Activated CD4-positive, alpha-beta T cell treated with anti-CD3 and anti-CD28 coated beads for 36 hours (primary cell): ENCODE measurements at regions not wholly inside any gene's neighbourhood (a gene's known extent, or its start where the extent isn't known, plus 50 kb on each side); places are given as distances from the start of the nearest gene placed in this dataset.

Source experiments
- ATAC-seq: fragments of 200-7000 bp; cut with Tn5 transposase; one replicate; pipeline ENCODE4 v1.10.0; 2021; ENCODE audit warnings: mild to moderate bottlenecking, moderate library complexity
- CTCF ChIA-PET: fragments of 350-600 bp; sonication (Branson Sonifier 250); formaldehyde crosslinking; loops from one replicate; lab custom pipeline; 2021; ENCODE audit warnings: antibody characterized with exemption; lab: Charles Lee
- POLR2A ChIA-PET: fragments of 350-600 bp; sonication (Branson Sonifier 250); formaldehyde crosslinking; loops from one replicate; lab custom pipeline; 2021; ENCODE audit warnings: antibody characterized with exemption, inconsistent platforms; lab: Charles Lee
- DNase-seq: peaks from one replicate; pipeline ENCODE4 v3.0.0-alpha.2; 2020
- H3K27ac Mint-ChIP-seq: one replicate; pipeline ENCODE4 v1.8.0; 2021; ENCODE audit warnings: mixed read lengths
- H3K27me3 Mint-ChIP-seq: one replicate; pipeline ENCODE4 v1.8.0; 2021; ENCODE audit warnings: mixed read lengths
- H3K36me3 Mint-ChIP-seq: one replicate; pipeline ENCODE4 v1.8.0; 2021; ENCODE audit warnings: low read depth, mixed read lengths
- H3K4me1 Mint-ChIP-seq: one replicate; pipeline ENCODE4 v1.8.0; 2021; ENCODE audit warnings: mixed read lengths
- H3K4me3 Mint-ChIP-seq: one replicate; pipeline ENCODE4 v1.8.0; 2021; ENCODE audit warnings: mild to moderate bottlenecking, moderate library complexity, mixed read lengths
- H3K9me3 Mint-ChIP-seq: one replicate; pipeline ENCODE4 v1.8.0; 2021; ENCODE audit warnings: low read depth, mixed read lengths
- intact Hi-C, 2 experiments: fragments of 100-400 bp; cut with DNase I in 1 of 2; cut with micrococcal nuclease in 1 of 2; formaldehyde crosslinking; loops; one replicate each; pipeline versions ENCODE4 v1.14.2 to v1.15.1; 2022 to 2024; cut with DNase I, micrococcal nuclease

DNA sequence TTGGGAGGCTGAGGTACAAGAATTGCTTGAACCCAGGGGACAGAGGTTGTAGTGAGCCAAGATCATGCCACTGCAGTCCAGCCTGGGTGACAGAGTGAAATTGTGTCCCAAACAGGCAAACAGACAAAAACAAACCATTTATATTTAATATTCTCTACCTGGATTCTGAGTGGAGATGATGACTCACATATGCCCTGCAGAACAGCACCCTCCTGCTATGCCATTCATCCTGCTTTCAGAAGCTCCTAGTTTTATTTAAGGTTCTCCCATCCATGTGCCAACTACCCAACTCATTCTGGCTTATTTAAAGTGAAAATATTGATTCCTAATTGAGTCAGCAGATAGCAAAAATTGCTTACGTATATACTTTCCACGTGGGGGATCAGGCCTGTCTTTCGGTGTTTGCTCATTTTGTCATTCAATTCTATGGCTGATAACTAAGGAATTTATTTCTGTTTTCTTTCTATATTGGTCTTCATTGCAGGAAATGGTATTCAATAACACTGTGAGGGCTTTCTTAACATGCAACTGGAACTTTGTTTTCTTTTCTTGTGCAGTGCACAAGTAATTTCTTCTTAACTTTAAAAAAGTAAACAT is 459.1 kb upstream of the JAG1 start:
- Mint-ChIP-seq H3K27ac (no peak overlapping the region), H3K27me3 (no peaks in the 10 kb centered on the region), H3K4me1 (no peaks in the 10 kb centered on the region), H3K9me3 (peaks cover 2% of the 10 kb centered on the region), H3K36me3 (no peaks in the 10 kb centered on the region), H3K4me3 (no peak overlapping the region)
- intact Hi-C loops = no loop called here
- DNase-seq = no peak
- no peak for ATAC-seq
- ChIA-PET POLR2A (no interaction called here), CTCF (interaction anchor here (0.6 kb wide), 1 partner anchor 31 kb away, joined by 4 read pairs; no protein-coding TSS in a partner anchor)

DNA sequence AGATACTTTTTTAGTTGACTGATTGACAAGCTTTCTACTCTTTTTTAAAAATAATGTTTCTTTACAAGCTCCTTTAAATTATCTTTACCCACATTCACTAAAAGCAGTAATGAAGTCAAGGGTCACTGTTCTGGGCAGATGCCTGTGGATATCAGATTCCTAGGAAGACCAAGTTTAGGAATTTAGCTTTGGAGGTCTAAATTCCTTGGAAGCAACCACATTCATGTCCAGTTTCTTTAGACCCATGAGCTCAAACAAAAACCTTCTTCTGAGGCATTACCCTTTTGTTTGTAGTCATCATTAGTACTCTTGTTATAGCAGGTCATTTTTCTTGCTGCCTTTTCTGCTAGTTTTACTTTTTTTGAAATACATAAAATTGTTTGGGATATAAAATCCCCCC is 462.9 kb upstream of the JAG1 start:
- DNase-seq = no peak
- Mint-ChIP-seq H3K9me3 (no peaks in the 10 kb centered on the region), H3K27me3 (no peaks in the 10 kb centered on the region), H3K36me3 (no peaks in the 10 kb centered on the region), H3K4me1 (no peaks in the 10 kb centered on the region), H3K27ac (no peak overlapping the region), H3K4me3 (no peak overlapping the region)
- no peak for ATAC-seq
- ChIA-PET POLR2A (no interaction called here), CTCF (no interaction called here)
- intact Hi-C loops = no loop called here

DNA sequence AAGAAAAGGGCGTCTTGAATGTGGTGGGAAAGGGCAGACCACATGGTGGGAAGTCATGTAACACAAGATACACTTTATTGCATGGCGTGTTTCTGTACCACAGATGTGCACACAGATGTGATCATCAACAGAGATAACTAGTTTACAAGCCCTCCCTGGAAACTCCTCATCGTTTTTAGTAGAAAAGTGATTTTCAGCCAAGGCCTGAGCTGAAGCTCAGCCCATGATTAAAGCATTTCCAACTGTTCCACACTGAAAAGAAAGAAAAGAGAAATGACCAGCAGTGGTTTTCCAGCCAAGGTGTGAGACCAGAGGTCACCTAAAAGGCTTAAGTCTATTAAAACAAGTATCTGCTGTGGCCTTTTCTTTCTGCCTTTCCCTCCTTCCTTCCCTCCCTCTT is 463.9 kb upstream of the JAG1 start:
- Mint-ChIP-seq H3K36me3 (no peaks in the 10 kb centered on the region), H3K4me1 (no peaks in the 10 kb centered on the region), H3K9me3 (no peaks in the 10 kb centered on the region), H3K27ac (no peak overlapping the region), H3K27me3 (no peaks in the 10 kb centered on the region), H3K4me3 (no peak overlapping the region)
- ATAC-seq = no peak
- CTCF ChIA-PET = no interaction called here
- no peak for DNase-seq
- POLR2A ChIA-PET = no interaction called here
- intact Hi-C loops = no loop called here

DNA sequence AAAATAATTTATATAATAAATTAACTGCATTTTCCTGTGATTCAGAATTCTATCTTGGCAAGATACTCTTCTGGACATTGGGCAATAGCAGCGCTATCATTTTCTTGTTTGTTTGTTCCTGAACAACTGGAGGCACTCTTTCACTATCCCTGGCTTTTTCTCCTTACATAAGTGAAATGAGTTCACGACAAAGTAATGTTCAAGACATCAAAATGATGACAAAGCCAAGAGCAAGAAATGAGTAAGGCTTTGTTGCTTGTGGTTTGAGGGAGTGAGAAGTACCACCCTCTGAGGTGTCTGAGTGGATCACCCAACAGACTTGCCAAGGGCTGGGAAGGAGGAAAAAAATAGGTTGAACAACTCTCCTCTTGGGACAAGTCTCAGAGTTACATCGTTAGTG is 466.6 kb upstream of the JAG1 start:
- no peak for ATAC-seq
- DNase-seq = no peak
- POLR2A ChIA-PET = no interaction called here
- no peak overlapping the region for H3K27ac Mint-ChIP-seq
- no peaks in the 10 kb centered on the region for H3K4me1 Mint-ChIP-seq
- intact Hi-C loops = no loop called here
- CTCF ChIA-PET = no interaction called here
- no peaks in the 10 kb centered on the region for H3K27me3 Mint-ChIP-seq
- no peaks in the 10 kb centered on the region for H3K36me3 Mint-ChIP-seq
- H3K9me3 Mint-ChIP-seq = no peaks in the 10 kb centered on the region
- H3K4me3 Mint-ChIP-seq = no peak overlapping the region

DNA sequence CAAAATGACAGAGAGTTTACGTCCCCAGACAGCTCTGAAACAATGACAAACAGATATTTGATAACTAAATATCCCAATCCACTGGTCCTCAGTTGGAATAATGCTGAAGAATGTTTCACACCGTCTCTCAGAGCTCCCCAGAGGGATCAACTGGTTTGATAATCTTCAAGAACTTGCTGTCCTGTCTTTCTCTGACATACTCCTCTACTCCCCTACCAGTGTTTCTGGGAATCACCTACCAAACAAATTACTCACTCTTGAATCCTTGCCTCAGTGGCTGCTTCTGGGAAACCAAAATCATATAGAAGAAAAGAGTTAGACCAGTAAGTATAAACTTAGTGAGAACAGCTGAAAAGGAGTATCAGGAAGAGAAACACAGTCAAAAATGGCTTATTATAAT is 469.7 kb upstream of the JAG1 start:
- Mint-ChIP-seq H3K9me3 (no peaks in the 10 kb centered on the region), H3K36me3 (no peaks in the 10 kb centered on the region), H3K4me1 (no peaks in the 10 kb centered on the region), H3K4me3 (no peak overlapping the region), H3K27me3 (no peaks in the 10 kb centered on the region), H3K27ac (no peak overlapping the region)
- POLR2A ChIA-PET = no interaction called here
- intact Hi-C loops = no loop called here
- DNase-seq = no peak
- CTCF ChIA-PET = no interaction called here
- no peak for ATAC-seq

DNA sequence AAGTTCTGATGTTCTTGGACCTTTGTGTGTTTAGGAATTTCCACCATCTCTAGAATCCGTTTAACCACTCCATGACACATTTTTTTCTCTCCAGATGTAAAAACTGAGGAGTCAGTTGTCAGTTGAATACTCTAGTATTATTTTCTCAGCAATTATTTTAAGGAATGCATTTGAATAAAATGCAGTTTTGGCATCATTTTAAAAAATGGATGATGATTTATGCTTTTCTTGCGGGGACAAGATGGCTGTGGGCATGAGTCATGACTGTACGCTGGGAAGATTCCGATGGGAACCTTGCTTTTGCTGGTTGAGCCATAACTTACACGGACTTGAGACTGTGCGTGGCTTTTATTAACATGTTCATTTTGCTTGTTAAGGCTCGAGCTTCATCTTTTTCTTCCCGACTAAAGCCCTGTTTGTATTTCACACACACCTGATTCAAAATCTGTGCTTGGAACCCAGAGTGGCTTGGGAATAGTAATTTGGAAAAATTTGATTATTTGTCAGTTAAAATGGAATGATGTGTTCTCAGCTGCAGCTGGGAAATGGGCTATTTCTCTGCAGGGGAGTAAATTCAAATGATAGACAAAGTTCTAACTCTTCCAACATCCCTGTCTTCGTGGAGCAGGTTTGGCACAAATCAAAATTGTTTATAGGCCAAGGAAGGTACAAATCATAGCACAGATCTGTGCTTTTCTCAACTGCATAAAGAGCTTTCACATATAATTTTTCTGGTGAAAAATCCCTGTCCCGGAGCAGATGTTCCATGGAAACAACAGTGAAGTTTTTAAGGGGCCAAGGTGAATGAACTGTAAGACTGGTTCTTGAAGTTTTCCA is 470.5 kb upstream of the JAG1 start:
- ChIA-PET POLR2A (no interaction called here), CTCF (no interaction called here)
- H3K27me3 Mint-ChIP-seq = no peaks in the 10 kb centered on the region
- ATAC-seq (no peak), DNase-seq (no peak)
- H3K9me3 Mint-ChIP-seq = no peaks in the 10 kb centered on the region
- intact Hi-C loops = no loop called here
- no peaks in the 10 kb centered on the region for H3K36me3 Mint-ChIP-seq
- no peaks in the 10 kb centered on the region for H3K4me1 Mint-ChIP-seq
- no peak overlapping the region for H3K27ac Mint-ChIP-seq
- H3K4me3 Mint-ChIP-seq = no peak overlapping the region

DNA sequence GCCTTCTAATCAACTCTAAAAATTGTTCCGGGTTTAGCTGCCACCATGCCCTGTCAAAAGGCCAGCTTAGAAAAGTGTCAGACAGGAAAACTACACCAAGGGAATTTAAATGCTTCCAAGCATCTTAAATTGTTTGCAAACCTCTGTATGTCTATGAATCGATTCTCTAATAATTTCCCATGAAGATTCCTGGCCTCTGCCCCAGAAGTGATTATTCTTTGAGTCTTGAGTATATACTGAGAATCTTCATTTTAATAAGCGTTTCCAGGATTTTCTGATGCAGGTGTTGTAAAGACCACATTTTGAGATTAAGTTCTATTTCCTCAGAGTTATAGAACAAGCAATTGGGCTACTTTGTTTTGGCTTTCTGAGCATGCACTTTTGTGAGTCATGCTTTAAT is 471.8 kb upstream of the JAG1 start:
- ATAC-seq (no peak), DNase-seq (no peak)
- no peak overlapping the region for H3K4me3 Mint-ChIP-seq
- no peaks in the 10 kb centered on the region for H3K27me3 Mint-ChIP-seq
- no peaks in the 10 kb centered on the region for H3K36me3 Mint-ChIP-seq
- intact Hi-C loops = no loop called here
- no peaks in the 10 kb centered on the region for H3K4me1 Mint-ChIP-seq
- H3K27ac Mint-ChIP-seq = no peak overlapping the region
- ChIA-PET POLR2A (no interaction called here), CTCF (interaction anchor here (0.6 kb wide), 1 partner anchor 30 kb away, joined by 3 read pairs; no protein-coding TSS in a partner anchor)
- H3K9me3 Mint-ChIP-seq = no peaks in the 10 kb centered on the region

DNA sequence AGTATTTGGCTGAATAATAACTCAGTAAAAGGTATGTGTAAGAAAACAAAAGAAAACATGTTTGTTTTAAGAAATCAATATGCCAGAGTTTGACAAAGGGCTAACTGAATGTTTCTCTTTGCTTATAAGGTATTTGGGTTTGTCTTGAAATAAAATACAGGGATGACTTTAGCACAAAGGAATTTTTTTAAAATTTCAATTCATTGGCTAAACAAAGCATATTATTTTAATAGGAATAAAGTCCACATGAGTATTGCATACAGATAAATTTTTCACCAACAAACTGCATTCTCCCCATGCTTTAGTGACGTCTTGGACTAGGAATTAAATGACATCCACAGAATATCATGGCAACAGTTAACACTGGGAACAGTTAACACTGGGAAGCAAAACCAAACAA is 480.0 kb upstream of the JAG1 start:
- H3K9me3 Mint-ChIP-seq = peaks cover 3% of the 10 kb centered on the region
- no peaks in the 10 kb centered on the region for H3K36me3 Mint-ChIP-seq
- no peaks in the 10 kb centered on the region for H3K27me3 Mint-ChIP-seq
- no peaks in the 10 kb centered on the region for H3K4me1 Mint-ChIP-seq
- H3K27ac Mint-ChIP-seq = no peak overlapping the region
- ATAC-seq = no peak
- H3K4me3 Mint-ChIP-seq = no peak overlapping the region
- ChIA-PET CTCF (no interaction called here), POLR2A (no interaction called here)
- intact Hi-C loops = no loop called here
- no peak for DNase-seq

DNA sequence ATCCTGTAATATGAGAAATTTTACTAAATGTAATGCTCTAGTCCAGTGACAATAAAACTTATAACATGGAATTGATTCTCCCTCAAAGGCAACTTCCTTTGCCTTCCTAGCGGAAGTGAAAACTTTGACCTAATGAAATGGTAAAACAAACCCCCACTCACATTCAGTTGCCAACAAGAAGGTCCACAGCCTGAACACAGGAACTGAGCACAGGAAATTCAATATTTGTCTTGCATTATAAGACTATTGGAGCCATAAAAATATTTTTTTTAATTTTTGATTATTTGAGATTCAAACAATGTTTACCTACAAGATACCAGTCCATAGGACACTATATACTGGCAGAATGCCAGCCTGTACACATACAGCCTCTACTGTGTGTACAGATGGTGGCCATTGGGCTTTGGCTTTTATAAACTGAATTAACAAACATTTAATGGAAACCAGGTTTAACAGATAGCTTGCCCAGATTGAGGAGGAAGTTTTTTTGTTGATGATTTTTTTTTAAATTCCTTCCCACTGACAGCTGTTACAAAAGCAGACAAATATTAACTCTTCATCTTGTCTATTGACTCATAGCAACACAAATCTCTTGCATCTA is 481.5 kb upstream of the JAG1 start:
- intact Hi-C loops = no loop called here
- Mint-ChIP-seq H3K27ac (no peak overlapping the region), H3K36me3 (no peaks in the 10 kb centered on the region), H3K4me3 (no peak overlapping the region), H3K27me3 (no peaks in the 10 kb centered on the region), H3K9me3 (peaks cover 3% of the 10 kb centered on the region), H3K4me1 (no peaks in the 10 kb centered on the region)
- ATAC-seq (no peak), DNase-seq (no peak)
- ChIA-PET CTCF (no interaction called here), POLR2A (no interaction called here)

DNA sequence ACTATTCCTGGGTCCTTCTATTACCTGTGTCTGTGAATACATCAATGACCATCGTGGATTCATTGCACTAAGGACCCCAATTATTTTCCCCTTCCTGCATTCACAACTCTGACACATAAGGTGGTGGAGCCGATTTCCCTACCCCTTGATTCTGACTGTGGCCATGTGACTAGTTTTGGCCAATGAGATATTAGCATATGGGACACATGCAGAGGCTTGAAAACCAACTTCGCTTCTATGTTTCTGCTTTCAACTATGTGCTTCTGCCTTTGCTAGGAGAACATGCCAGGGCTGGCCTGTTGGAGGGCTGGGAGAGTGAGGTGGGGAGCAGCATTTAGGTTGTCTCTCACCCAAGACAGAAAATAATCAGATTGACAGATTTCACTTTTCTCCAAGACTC is 483.1 kb upstream of the JAG1 start:
- ChIA-PET CTCF (interaction anchor here (1.0 kb wide), 1 partner anchor 17 kb away, joined by 3 read pairs; no protein-coding TSS in a partner anchor), POLR2A (no interaction called here)
- H3K4me1 Mint-ChIP-seq = no peaks in the 10 kb centered on the region
- no peak overlapping the region for H3K4me3 Mint-ChIP-seq
- no peaks in the 10 kb centered on the region for H3K27me3 Mint-ChIP-seq
- no peak for ATAC-seq
- intact Hi-C loops = no loop called here
- no peaks in the 10 kb centered on the region for H3K36me3 Mint-ChIP-seq
- DNase-seq = no peak
- peaks cover 3% of the 10 kb centered on the region for H3K9me3 Mint-ChIP-seq
- H3K27ac Mint-ChIP-seq = no peak overlapping the region

DNA sequence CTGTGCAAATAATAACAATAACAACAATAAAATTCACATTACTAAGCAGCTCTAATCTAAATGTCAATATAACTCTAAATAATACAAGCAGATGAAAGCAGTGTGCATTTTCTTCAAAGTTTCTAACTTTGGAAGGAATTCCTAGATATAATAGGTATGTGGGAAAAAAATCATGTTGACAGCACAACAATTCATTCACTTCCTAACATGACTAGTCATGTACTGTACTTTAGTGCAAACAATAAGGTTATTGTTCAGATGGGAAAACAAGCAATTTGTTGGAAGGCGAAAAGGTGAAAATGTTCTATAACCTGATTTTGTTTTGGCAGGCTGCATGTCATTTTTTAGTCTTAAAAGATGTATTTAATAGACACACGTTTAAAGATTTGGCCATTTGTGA is 484.3 kb upstream of the JAG1 start:
- ChIA-PET CTCF (interaction anchor here (1.0 kb wide), 1 partner anchor 16 kb away, joined by 3 read pairs; no protein-coding TSS in a partner anchor), POLR2A (no interaction called here)
- H3K4me3 Mint-ChIP-seq = no peak overlapping the region
- DNase-seq (no peak), ATAC-seq (no peak)
- H3K27ac Mint-ChIP-seq = no peak overlapping the region
- no peaks in the 10 kb centered on the region for H3K4me1 Mint-ChIP-seq
- intact Hi-C loops = no loop called here
- H3K36me3 Mint-ChIP-seq = no peaks in the 10 kb centered on the region
- H3K9me3 Mint-ChIP-seq = peaks cover 3% of the 10 kb centered on the region
- H3K27me3 Mint-ChIP-seq = no peaks in the 10 kb centered on the region

DNA sequence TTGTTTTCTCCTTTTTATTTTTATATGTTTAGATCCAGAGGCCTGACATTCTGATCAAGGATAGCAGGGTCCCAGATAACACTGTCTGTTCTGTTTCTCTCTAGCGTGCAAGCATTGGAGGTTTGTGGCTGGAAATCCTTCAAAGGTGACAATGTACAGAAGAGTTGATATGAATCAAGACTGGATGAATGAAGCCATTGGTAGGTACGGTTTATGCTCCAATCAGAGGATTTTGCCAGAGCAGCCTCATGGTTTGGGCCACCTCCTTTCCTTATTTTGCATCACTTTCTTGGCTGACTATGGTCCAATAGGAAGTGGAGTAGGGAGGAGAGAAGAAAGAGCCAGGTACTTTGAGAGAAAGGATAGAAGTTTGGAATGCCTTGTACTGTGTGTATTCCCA is 484.8 kb upstream of the JAG1 start:
- ChIA-PET POLR2A (no interaction called here), CTCF (no interaction called here)
- peaks cover 4% of the 10 kb centered on the region for H3K9me3 Mint-ChIP-seq

More for the DNA sequence above, 484.8 kb upstream of the JAG1 start:
- Mint-ChIP-seq H3K4me1 (no peaks in the 10 kb centered on the region), H3K27ac (no peak overlapping the region), H3K36me3 (no peaks in the 10 kb centered on the region), H3K27me3 (peaks cover 2% of the 10 kb centered on the region), H3K4me3 (no peak overlapping the region)
- ATAC-seq (no peak), DNase-seq (no peak)
- intact Hi-C loops = no loop called here
